ENCODE measurements at regions not wholly inside any gene's neighbourhood (a gene's known extent, or its start where the extent isn't known, plus 50 kb on each side); places are given as distances from the start of the nearest gene placed in this dataset.
"Not testable (repeated sequence)": the region's sequence is repeated elsewhere in the genome, so short reads cannot be mapped to it uniquely, and the experiment has no call there.

- no peak for DNase-seq
Observed at GRCh38 chr14:97776890-97777558, 979.8 kb downstream of the VRK1 start.

- DNase-seq: no peak
Observed at GRCh38 chr14:97777622-97778355, 980.6 kb downstream of the VRK1 start.

- DNase-seq: no peak
Observed at GRCh38 chr14:97779140-97779539, 982.0 kb downstream of the VRK1 start.

DNA sequence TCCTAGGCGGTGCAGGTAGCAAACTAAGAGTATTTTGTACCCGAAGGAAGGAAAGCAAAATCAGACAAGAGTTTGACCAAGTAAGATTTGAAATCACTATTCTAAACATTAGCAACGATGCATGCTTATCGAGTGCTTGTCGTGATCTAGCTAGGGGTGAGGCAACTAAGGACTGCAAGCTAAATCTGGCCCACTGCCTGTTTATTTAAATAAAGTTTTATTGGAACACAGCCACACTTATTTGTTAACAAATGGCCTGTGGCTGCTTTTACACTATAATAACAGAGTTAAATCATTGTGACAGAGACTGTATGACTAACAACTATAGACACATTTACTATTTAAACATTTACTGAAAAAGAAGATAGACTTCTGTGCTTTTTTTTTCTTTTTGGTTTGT lies 983.6 kb downstream of the VRK1 start:
- no peak for DNase-seq

DNA sequence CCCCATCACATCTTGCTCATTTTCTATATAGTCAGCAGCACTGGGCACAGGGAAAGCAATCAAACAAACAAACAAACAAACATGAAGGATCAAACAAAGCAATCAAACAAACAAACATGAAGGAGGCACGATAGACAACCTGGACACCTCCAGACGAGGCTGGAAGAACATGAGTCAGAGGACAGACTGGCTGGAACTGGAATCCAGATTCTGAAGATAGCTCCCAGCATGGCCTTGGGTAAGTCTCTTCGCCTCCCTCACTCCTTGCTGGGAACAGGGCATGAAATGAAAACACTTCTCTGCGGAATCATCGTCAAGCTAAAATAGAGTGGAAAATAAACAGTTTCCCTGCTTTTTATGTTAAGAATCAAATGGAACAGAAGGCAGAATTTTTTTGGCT lies 984.8 kb downstream of the VRK1 start:
- DNase-seq: no peak

- no peak for DNase-seq
Observed at GRCh38 chr14:97782871-97783414, 985.8 kb downstream of the VRK1 start.

GRCh38 chr14:97785495-97785894 lies 988.3 kb downstream of the VRK1 start:
- DNase-seq: no peak

GRCh38 chr14:97788364-97788763 lies 991.2 kb downstream of the VRK1 start:
- no peak for DNase-seq

GRCh38 chr14:97788846-97789526 lies 991.8 kb downstream of the VRK1 start:
- no peak for DNase-seq

DNA sequence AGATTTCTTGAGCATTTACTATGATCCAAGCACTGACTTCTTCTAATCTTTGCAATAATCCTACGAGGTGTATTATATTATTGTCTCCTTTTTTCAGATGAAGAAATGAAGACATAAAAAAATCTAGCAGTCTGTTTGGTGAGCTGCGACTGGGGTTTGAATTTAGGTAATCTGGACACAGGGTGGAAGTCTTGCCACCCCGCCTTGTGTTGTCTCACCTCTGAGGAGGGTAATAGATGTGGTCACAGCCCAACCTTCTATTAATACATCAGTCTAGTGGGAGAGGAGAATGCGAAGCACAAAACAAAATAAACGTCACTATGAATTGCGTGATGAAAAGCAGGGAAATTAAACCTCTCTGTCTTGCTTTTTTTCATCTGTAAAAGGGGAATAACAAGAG lies 993.9 kb downstream of the VRK1 start:
- DNase-seq: no peak

DNA sequence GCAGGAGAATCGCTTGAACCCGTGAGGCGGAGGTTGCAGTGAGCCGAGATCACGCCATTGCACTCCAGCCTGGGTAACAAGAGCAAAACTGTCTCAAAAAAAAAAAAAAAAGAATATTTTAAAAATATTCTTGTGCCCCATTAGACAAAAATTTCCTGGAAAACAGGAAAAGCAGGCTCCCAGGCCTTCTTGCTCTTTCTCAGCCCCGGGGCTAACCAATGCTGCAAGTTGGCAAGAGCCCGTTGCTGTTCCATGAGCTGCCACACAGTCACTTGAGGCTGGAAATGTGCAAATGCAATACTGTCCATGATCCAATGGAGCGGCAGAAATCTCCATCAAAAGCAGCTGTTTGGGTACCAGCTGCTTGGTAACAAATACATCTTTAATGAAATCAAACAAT lies 994.7 kb downstream of the VRK1 start:
- DNase-seq: no peak

- no peak for DNase-seq
Observed at GRCh38 chr14:97796511-97796910, 999.3 kb downstream of the VRK1 start.

DNA sequence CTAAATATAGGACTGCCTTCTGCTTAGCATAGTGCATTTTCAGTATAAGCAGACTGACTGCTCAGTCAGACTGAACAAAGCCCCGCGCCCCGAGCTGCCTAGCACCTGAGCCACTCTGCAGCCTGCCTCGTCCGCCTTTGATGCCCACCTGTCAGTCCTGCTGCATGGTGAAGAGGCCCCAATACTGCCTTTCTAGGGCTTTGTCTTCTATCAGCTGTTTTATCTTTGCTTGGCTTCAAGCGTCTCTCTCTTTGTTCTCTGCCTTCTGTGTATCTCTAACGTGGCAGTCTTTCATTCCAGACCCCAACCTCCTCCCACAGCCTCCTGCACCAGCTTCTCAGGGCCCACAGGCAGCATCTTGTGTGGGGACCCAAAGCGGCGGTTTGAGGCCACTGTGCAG lies 1001.0 kb downstream of the VRK1 start:
- DNase-seq: no peak

GRCh38 chr14:97802430-97803373 lies 1005.5 kb downstream of the VRK1 start:
- no peak for DNase-seq

- DNase-seq: no peak
Observed at GRCh38 chr14:97804056-97804455, 1006.9 kb downstream of the VRK1 start.

DNA sequence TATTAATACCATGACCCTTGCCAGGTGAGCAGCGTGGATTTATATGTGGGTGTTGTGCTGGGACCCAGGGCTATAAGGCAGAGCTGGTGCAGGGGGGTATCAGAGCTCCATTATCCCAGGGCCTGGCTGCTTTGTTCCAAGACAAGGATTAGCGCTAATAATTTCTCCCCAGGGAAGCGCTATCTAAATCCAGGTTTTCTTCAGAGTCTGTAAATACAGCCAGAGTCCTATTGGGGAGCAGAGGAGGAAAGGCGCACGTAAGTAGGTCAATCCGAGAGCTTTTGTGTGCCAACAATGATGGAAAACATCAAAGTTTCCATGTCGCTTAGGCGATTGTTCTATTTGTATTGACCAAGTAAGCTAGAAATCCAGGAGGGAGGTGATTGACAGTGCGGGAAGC lies 1009.7 kb downstream of the VRK1 start:
- DNase-seq: no peak

GRCh38 chr14:97808541-97808940 lies 1011.4 kb downstream of the VRK1 start:
- DNase-seq: not testable (repeated sequence)

- DNase-seq: no peak
Observed at GRCh38 chr14:97813556-97813955, 1016.4 kb downstream of the VRK1 start.

GRCh38 chr14:97820781-97821180 lies 1023.6 kb downstream of the VRK1 start:
- no peak for DNase-seq

- DNase-seq: no peak
Observed at GRCh38 chr14:97824218-97824617, 1027.0 kb downstream of the VRK1 start.

GRCh38 chr14:97827746-97828145 lies 1030.6 kb downstream of the VRK1 start:
- DNase-seq: no peak

GRCh38 chr14:97832776-97833175 lies 1035.6 kb downstream of the VRK1 start:
- no peak for DNase-seq

GRCh38 chr14:97838986-97839385 lies 1041.8 kb downstream of the VRK1 start:
- no peak for DNase-seq
